Tibial nerve (tissue), 4 donors: ENCODE measurements at regions not wholly inside any gene's neighbourhood (a gene's known extent, or its start where the extent isn't known, plus 50 kb on each side); places are given as distances from the start of the nearest gene placed in this dataset.

Source experiments
- CTCF ChIP-seq, 5 experiments: fragments of 200-600 bp in 3 of 5; fragments of 450-650 bp in 2 of 5; sonication (generic) in 3 of 5; IDR thresholded peaks; one replicate each; pipeline ENCODE4 v1.5.1; 2016 to 2019; ENCODE audit warnings: antibody characterized with exemption in 5 of 5, mild to moderate bottlenecking in 3 of 5, moderate library complexity in 2 of 5
- EP300 ChIP-seq, 2 donors: sonication (generic); formaldehyde crosslinking; IDR thresholded peaks; one replicate each; pipeline ENCODE4 v1.6.1; 2017; ENCODE audit warnings: antibody characterized with exemption in 2 of 2, mild to moderate bottlenecking in 1 of 2
- POLR2A ChIP-seq, 2 donors: fragments of 450-650 bp; IDR thresholded peaks; one replicate each; pipeline ENCODE4 v1.6.1; 2017; ENCODE audit warnings: antibody characterized with exemption in 2 of 2, mild to moderate bottlenecking in 2 of 2, moderate library complexity in 2 of 2

GRCh38 chr4:125529071-125529470 lies 214.3 kb downstream of the FAT4 start:
- TF ChIP-seq CTCF (IDR thresholded peaks at IDR 0.05) = no peak
- TF ChIP-seq EP300 (IDR thresholded peaks at IDR 0.05) = no peak
- TF ChIP-seq POLR2A (IDR thresholded peaks at IDR 0.05) = no peak
